GM12878 (cell line): ENCODE measurements at regions not wholly inside any gene's neighbourhood (a gene's known extent, or its start where the extent isn't known, plus 50 kb on each side); places are given as distances from the start of the nearest gene placed in this dataset.

ENCODE experiments used
- ATAC-seq: fragments of 200-7000 bp; cut with Tn5 transposase; 3 replicates; pipeline ENCODE4 v1.9.1; 2020; ENCODE audit warnings: mild to moderate bottlenecking, moderate library complexity
- BruUV-seq: library from RNA; stranded (reverse); fragments of 400-500 nt; replicated peaks from 2 replicates; lab custom pipeline; 2021; lab: Mats Ljungman, UMichigan
- CTCF ChIA-PET: fragments of 300-600 bp; sonication (Branson Sonifier 250); formaldehyde crosslinking; extraction: SDS; loops from one replicate; lab custom pipeline; 2021; ENCODE audit warnings: inconsistent platforms; lab: Yijun Ruan, JAX
- POLR2A ChIA-PET: fragments of 350-600 bp; formaldehyde crosslinking; extraction: SDS; loops from one replicate; lab custom pipeline; 2021; ENCODE audit warnings: inconsistent platforms; lab: Charles Lee
- RAD21 ChIA-PET: fragments of 300-600 bp; sonication (Branson Sonifier 250); formaldehyde crosslinking; loops from one replicate; lab custom pipeline; 2023; ENCODE audit warnings: antibody characterized with exemption; ENCODE audit not compliant: unreplicated experiment; lab: Charles Lee
- SMC1A ChIA-PET: fragments of 300-600 bp; sonication (Branson Sonifier 250); formaldehyde crosslinking; loops from one replicate; lab custom pipeline; 2023; ENCODE audit not compliant: unreplicated experiment, uncharacterized antibody; lab: Charles Lee
- DNase-seq: peaks from one replicate; pipeline ENCODE4 v3.0.0-alpha.2; 2011; ENCODE audit warnings: low read depth, low spot score
- FAIRE-seq: peaks from 3 replicates; lab custom pipeline; 2011; peaks lifted over from hg19 to GRCh38; lab: Jason Lieb, UNC
- H2AFZ ChIP-seq: 2 replicates; pipeline ENCODE4 v1.6.0; 2011; ENCODE audit warnings: low read depth, low read length, control low read depth; ENCODE audit not compliant: control insufficient read depth
- H3K27ac ChIP-seq: 2 replicates; pipeline ENCODE4 v1.5.1; 2011; ENCODE audit warnings: control low read depth; ENCODE audit not compliant: control insufficient read depth, insufficient read depth
- H3K27me3 ChIP-seq, 2 experiments: replicated peaks in 1 of 2; 2 replicates each; pipeline versions ENCODE4 v1.6.0 to v1.6.1; 2011; ENCODE audit warnings: low read length in 1 of 2; ENCODE audit not compliant: control insufficient read depth in 2 of 2, insufficient read depth in 2 of 2
- H3K36me3 ChIP-seq, 2 experiments: 2 replicates each; pipeline ENCODE4 v1.5.1; 2011; ENCODE audit warnings: low read length in 1 of 2; ENCODE audit not compliant: control insufficient read depth in 2 of 2, insufficient read depth in 2 of 2
- H3K4me1 ChIP-seq: 2 replicates; pipeline ENCODE4 v1.6.1; 2011; ENCODE audit warnings: mild to moderate bottlenecking, low read length, moderate library complexity, mixed read lengths; ENCODE audit not compliant: control insufficient read depth, insufficient read depth
- H3K4me2 ChIP-seq: 2 replicates; pipeline ENCODE4 v1.6.0; 2011; ENCODE audit warnings: control low read depth; ENCODE audit not compliant: control insufficient read depth, insufficient read depth
- H3K4me3 ChIP-seq: fragments of 200-600 bp; sonication (generic); 2 replicates; pipeline ENCODE4 v1.5.1; 2016
- H3K79me2 ChIP-seq: 2 replicates; pipeline ENCODE4 v1.6.0; 2011; ENCODE audit warnings: low read length; ENCODE audit not compliant: control insufficient read depth, insufficient read depth
- H3K9ac ChIP-seq: 2 replicates; pipeline ENCODE4 v1.8.0; 2011; ENCODE audit warnings: low read length, control low read depth, mixed read lengths; ENCODE audit not compliant: control insufficient read depth, insufficient read depth
- H3K9me3 ChIP-seq: replicated peaks from 3 replicates; pipeline ENCODE4 v1.5.1; 2011; ENCODE audit warnings: mild to moderate bottlenecking, low read length; ENCODE audit not compliant: control insufficient read depth, insufficient read depth
- H4K20me1 ChIP-seq: 2 replicates; pipeline ENCODE4 v1.6.0; 2011; ENCODE audit not compliant: control insufficient read depth, insufficient read depth
- ASH2L ChIP-seq: fragments of 300-600, 200-600 bp; sonication (generic); IDR thresholded peaks from 2 replicates; pipeline ENCODE4 v1.6.1; 2017; ENCODE audit warnings: low read depth, mild to moderate bottlenecking, borderline replicate concordance
- CEBPZ ChIP-seq: fragments of 150-350 bp; IDR thresholded peaks from 2 replicates; pipeline ENCODE4 v1.6.1; 2016; ENCODE audit warnings: low read depth, low read length
- CUX1 ChIP-seq: IDR thresholded peaks from 2 replicates; pipeline ENCODE4 v1.6.1; 2012; ENCODE audit warnings: improper control_type of control experiment, low read depth, low read length; ENCODE audit not compliant: insufficient replicate concordance
- E2F8 ChIP-seq: fragments of 450-650 bp; IDR thresholded peaks from 2 replicates; pipeline ENCODE4 v1.6.1; 2018; ENCODE audit warnings: mild to moderate bottlenecking, low read depth, moderate library complexity; ENCODE audit not compliant: partially characterized antibody
- MAX ChIP-seq: IDR thresholded peaks from 2 replicates; pipeline ENCODE4 v1.6.1; 2012; ENCODE audit warnings: low read depth, low read length, improper control_type of control experiment
- NFYA ChIP-seq: IDR thresholded peaks from 2 replicates; pipeline ENCODE4 v1.6.1; 2011; ENCODE audit warnings: low read depth, mild to moderate bottlenecking, low read length, improper control_type of control experiment, borderline replicate concordance
- POLR2AphosphoS2 ChIP-seq: IDR thresholded peaks from 2 replicates; pipeline ENCODE4 v1.6.1; 2011; ENCODE audit warnings: low read depth, mild to moderate bottlenecking, low read length, improper control_type of control experiment, moderate library complexity
- SP1 ChIP-seq: IDR thresholded peaks from one replicate; pipeline ENCODE4 v1.6.1; 2011; ENCODE audit warnings: low read depth, low read length
- WGBS: methylation state at CpG from one replicate; pipeline ENCODE4 v1.1.6; 2016; ENCODE audit warnings: low lambda C conversion rate; ENCODE audit not compliant: insufficient replicate concordance, insufficient coverage; ENCODE audit errors: missing lambda C conversion rate; 5-methylcytosine and 5-hydroxymethylcytosine counted together
- in situ Hi-C: fragments of 300-500 bp; cut with MboI; formaldehyde crosslinking; loops from 9 replicates; pipeline ENCODE4 v1.14.3; 2018; ENCODE audit warnings: mixed read lengths
- intact Hi-C: fragments of 100-400 bp; cut with micrococcal nuclease; formaldehyde crosslinking; loops from one replicate; pipeline ENCODE4 v1.14.2; 2022; ENCODE audit not compliant: unreplicated experiment

GRCh38 chr13:86976521-86977324 lies 694.4 kb upstream of the SLITRK5 start:
- Histone ChIP-seq H3K4me3 (no peak overlapping the region), H3K36me3 (no peaks in the 10 kb centered on the region), H3K4me2 (no peak overlapping the region), H3K27ac (no peak overlapping the region), H3K79me2 (no peaks in the 10 kb centered on the region), H3K4me1 (no peaks in the 10 kb centered on the region), H3K27me3 (no peaks in the 10 kb centered on the region), H3K9ac (no peak overlapping the region), H3K9me3 (no peaks in the 10 kb centered on the region), H4K20me1 (no peaks in the 10 kb centered on the region), H2AFZ (no peak overlapping the region)
- ChIA-PET RAD21 (no interaction called here), SMC1A (no interaction called here), POLR2A (no interaction called here), CTCF (no interaction called here)
- BruUV-seq, result no TSS peak
- in situ Hi-C loops, result no loop called here
- ATAC-seq (no peak), FAIRE-seq (no peak), DNase-seq (no peak)
- intact Hi-C loops, result no loop called here
- WGBS, result 18% methylated on average over 4 of the region's 4 CpGs
- TF ChIP-seq POLR2AphosphoS2, result no peak
- no peak for TF ChIP-seq ASH2L
- TF ChIP-seq MAX, result no peak
- no peak for TF ChIP-seq SP1
- TF ChIP-seq E2F8, result no peak
- no peak for TF ChIP-seq NFYA
- TF ChIP-seq CUX1, result no peak
- TF ChIP-seq CEBPZ, result no peak
